GM18520 (cell line): ENCODE measurements at regions not wholly inside any gene's neighbourhood (a gene's known extent, or its start where the extent isn't known, plus 50 kb on each side); places are given as distances from the start of the nearest gene placed in this dataset.

ENCODE experiments used
- ATAC-seq: cut with Tn5 transposase; IDR thresholded peaks from one replicate; pipeline ENCODE4 v1.9.1; 2021; ENCODE audit not compliant: unreplicated experiment

GRCh38 chr3:55343486-55344357, 143.4 kb downstream of the WNT5A start:
- no peak for ATAC-seq

GRCh38 chr3:55341502-55342031, 145.5 kb downstream of the WNT5A start:
- ATAC-seq, result no peak

GRCh38 chr3:55339819-55340218, 147.3 kb downstream of the WNT5A start:
- ATAC-seq, result no peak

GRCh38 chr3:55339390-55339789, 147.7 kb downstream of the WNT5A start:
- ATAC-seq, result no peak

- no peak for ATAC-seq
These were observed 149.4 kb downstream of the WNT5A start for GRCh38 chr3:55337641-55338180.

GRCh38 chr3:55333923-55334322, 153.2 kb downstream of the WNT5A start:
- ATAC-seq, result no peak

- ATAC-seq, result no peak
These were observed 154.1 kb downstream of the WNT5A start for GRCh38 chr3:55333046-55333445.

- ATAC-seq, result no peak
These were observed 154.9 kb downstream of the WNT5A start for GRCh38 chr3:55332176-55332575.

- no peak for ATAC-seq
These were observed 155.6 kb downstream of the WNT5A start for GRCh38 chr3:55331524-55331923.

- no peak for ATAC-seq
These were observed 156.3 kb downstream of the WNT5A start for GRCh38 chr3:55330756-55331155.

- ATAC-seq, result no peak
These were observed 156.8 kb downstream of the WNT5A start for GRCh38 chr3:55330355-55330754.

GRCh38 chr3:55329849-55330248, 157.3 kb downstream of the WNT5A start:
- no peak for ATAC-seq

GRCh38 chr3:55327131-55327920, 159.8 kb downstream of the WNT5A start:
- no peak for ATAC-seq

GRCh38 chr3:55322638-55323037, 164.5 kb downstream of the WNT5A start:
- no peak for ATAC-seq

- no peak for ATAC-seq
These were observed 166.2 kb downstream of the WNT5A start for GRCh38 chr3:55320928-55321327.

- no peak for ATAC-seq
These were observed 171.7 kb downstream of the WNT5A start for GRCh38 chr3:55315396-55315795.

GRCh38 chr3:55313666-55314065, 173.4 kb downstream of the WNT5A start:
- ATAC-seq, result no peak

GRCh38 chr3:55309336-55309735, 177.8 kb downstream of the WNT5A start:
- no peak for ATAC-seq

GRCh38 chr3:55307622-55308021, 179.5 kb downstream of the WNT5A start:
- no peak for ATAC-seq

- ATAC-seq, result no peak
These were observed 181.2 kb downstream of the WNT5A start for GRCh38 chr3:55305696-55306485.

GRCh38 chr3:55300701-55301100, 186.4 kb downstream of the WNT5A start:
- no peak for ATAC-seq
